ENCODE measurements at regions not wholly inside any gene's neighbourhood (a gene's known extent, or its start where the extent isn't known, plus 50 kb on each side); places are given as distances from the start of the nearest gene placed in this dataset.

DNA sequence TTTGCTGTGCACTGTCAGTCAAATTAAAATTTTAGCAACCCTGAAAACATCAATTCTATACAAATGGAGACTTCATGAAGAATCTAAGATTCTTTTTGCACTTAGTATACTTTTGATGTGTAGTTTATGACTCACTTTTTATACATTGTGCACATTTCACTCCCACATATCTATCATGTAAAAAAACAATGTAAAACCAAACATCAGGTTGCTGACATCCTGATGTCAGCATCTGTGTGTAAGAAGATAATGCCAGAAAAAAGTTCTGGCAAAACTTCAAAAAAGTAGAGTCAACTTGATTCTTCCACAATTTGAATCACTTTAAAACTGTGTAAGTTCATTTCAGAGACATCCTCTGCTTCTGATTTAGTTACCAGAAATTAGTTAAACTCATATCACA lies 115.7 kb downstream of the CENPF start:
- TF ChIP-seq GATA2 (IDR thresholded peaks at IDR 0.05; ENCODE audit: low read depth, low read length) (no peak), GATA3 (IDR thresholded peaks at IDR 0.05; ENCODE audit: low read depth, low read length) (no peak)
